Ascending aorta (tissue), 2 donors: ENCODE measurements at regions not wholly inside any gene's neighbourhood (a gene's known extent, or its start where the extent isn't known, plus 50 kb on each side); places are given as distances from the start of the nearest gene placed in this dataset.

ENCODE experiments used
- DNase-seq, 2 donors: peaks; one replicate each; pipeline ENCODE4 v3.0.0-alpha.2; 2019; ENCODE audit warnings: low spot score in 2 of 2
- H3K27ac ChIP-seq, 2 donors: fragments of 200-600 bp; sonication (generic); one replicate each; pipeline ENCODE4 v1.5.1; 2016 to 2017; ENCODE audit warnings: mild to moderate bottlenecking in 1 of 2
- H3K27me3 ChIP-seq: fragments of 200-600 bp; sonication (generic); one replicate; pipeline ENCODE4 v1.5.1; 2017
- H3K36me3 ChIP-seq, 2 donors: fragments of 200-600 bp; sonication (generic); one replicate each; pipeline ENCODE4 v1.5.1; 2016
- H3K4me1 ChIP-seq, 2 donors: fragments of 200-600 bp; sonication (generic); one replicate each; pipeline ENCODE4 v1.5.1; 2016 to 2017; ENCODE audit warnings: mild to moderate bottlenecking in 1 of 2
- H3K4me3 ChIP-seq, 2 donors: fragments of 200-600 bp; sonication (generic); one replicate each; pipeline ENCODE4 v1.5.1; 2016 to 2017; ENCODE audit warnings: mild to moderate bottlenecking in 1 of 2
- H3K9me3 ChIP-seq, 2 donors: fragments of 200-600 bp; sonication (generic); one replicate each; pipeline ENCODE4 v1.5.1; 2016
- CTCF ChIP-seq, 3 experiments: fragments of 200-600 bp in 2 of 3; fragments of 450-650 bp in 1 of 3; sonication (generic) in 2 of 3; IDR thresholded peaks; one replicate each; pipeline ENCODE4 v1.5.1; 2016 to 2019; ENCODE audit warnings: antibody characterized with exemption in 3 of 3, mild to moderate bottlenecking in 1 of 3, moderate library complexity in 1 of 3
- intact Hi-C: fragments of 100-400 bp; cut with DNase I; formaldehyde crosslinking; loops from one replicate; pipeline ENCODE4 v1.15.1; 2023

- Histone ChIP-seq H3K36me3 (no peaks in the 10 kb centered on the region), H3K27me3 (no peaks in the 10 kb centered on the region), H3K27ac (no peak overlapping the region), H3K4me1 (no peaks in the 10 kb centered on the region), H3K4me3 (no peak overlapping the region), H3K9me3 (no peaks in the 10 kb centered on the region)
- no peak for DNase-seq
- no peak for TF ChIP-seq CTCF (IDR thresholded peaks at IDR 0.05)
- intact Hi-C loops: no loop called here
Observed at GRCh38 chr21:21624674-21625073, 626.5 kb downstream of the NCAM2 start.

GRCh38 chr21:21631961-21632360, 633.8 kb downstream of the NCAM2 start:
- Histone ChIP-seq H3K4me1 (no peaks in the 10 kb centered on the region), H3K27me3 (no peaks in the 10 kb centered on the region), H3K4me3 (no peak overlapping the region), H3K36me3 (no peaks in the 10 kb centered on the region), H3K27ac (no peak overlapping the region), H3K9me3 (no peaks in the 10 kb centered on the region)
- no peak for TF ChIP-seq CTCF (IDR thresholded peaks at IDR 0.05)
- intact Hi-C loops: no loop called here
- DNase-seq: no peak

GRCh38 chr21:21632926-21633325, 634.7 kb downstream of the NCAM2 start:
- no peaks in the 10 kb centered on the region for H3K27me3 ChIP-seq
- H3K27ac ChIP-seq: no peak overlapping the region
- H3K4me3 ChIP-seq: no peak overlapping the region
- DNase-seq: no peak
- no peaks in the 10 kb centered on the region for H3K9me3 ChIP-seq
- intact Hi-C loops: no loop called here
- no peak for TF ChIP-seq CTCF (IDR thresholded peaks at IDR 0.05)
- no peaks in the 10 kb centered on the region for H3K36me3 ChIP-seq
- no peaks in the 10 kb centered on the region for H3K4me1 ChIP-seq

- H3K4me3 ChIP-seq: no peak overlapping the region
- DNase-seq: no peak
- H3K4me1 ChIP-seq: no peaks in the 10 kb centered on the region
- TF ChIP-seq CTCF (IDR thresholded peaks at IDR 0.05): no peak
- H3K27me3 ChIP-seq: no peaks in the 10 kb centered on the region
- no peak overlapping the region for H3K27ac ChIP-seq
- intact Hi-C loops: no loop called here
- no peaks in the 10 kb centered on the region for H3K9me3 ChIP-seq
- H3K36me3 ChIP-seq: no peaks in the 10 kb centered on the region
Observed at GRCh38 chr21:21661741-21662140, 663.5 kb downstream of the NCAM2 start.

GRCh38 chr21:21662776-21663175, 664.6 kb downstream of the NCAM2 start:
- Histone ChIP-seq H3K27me3 (no peaks in the 10 kb centered on the region), H3K4me3 (no peak overlapping the region), H3K9me3 (no peaks in the 10 kb centered on the region), H3K36me3 (no peaks in the 10 kb centered on the region), H3K4me1 (no peaks in the 10 kb centered on the region), H3K27ac (no peak overlapping the region)
- no peak for TF ChIP-seq CTCF (IDR thresholded peaks at IDR 0.05)
- DNase-seq: no peak
- intact Hi-C loops: no loop called here

GRCh38 chr21:21664871-21665270, 666.7 kb downstream of the NCAM2 start:
- no peak overlapping the region for H3K27ac ChIP-seq
- no peaks in the 10 kb centered on the region for H3K27me3 ChIP-seq
- DNase-seq: no peak
- H3K9me3 ChIP-seq: no peaks in the 10 kb centered on the region
- TF ChIP-seq CTCF (IDR thresholded peaks at IDR 0.05): no peak
- no peaks in the 10 kb centered on the region for H3K36me3 ChIP-seq
- H3K4me3 ChIP-seq: no peak overlapping the region
- intact Hi-C loops: no loop called here
- H3K4me1 ChIP-seq: no peaks in the 10 kb centered on the region
